ENCODE measurements at regions not wholly inside any gene's neighbourhood (a gene's known extent, or its start where the extent isn't known, plus 50 kb on each side); places are given as distances from the start of the nearest gene placed in this dataset.

DNA sequence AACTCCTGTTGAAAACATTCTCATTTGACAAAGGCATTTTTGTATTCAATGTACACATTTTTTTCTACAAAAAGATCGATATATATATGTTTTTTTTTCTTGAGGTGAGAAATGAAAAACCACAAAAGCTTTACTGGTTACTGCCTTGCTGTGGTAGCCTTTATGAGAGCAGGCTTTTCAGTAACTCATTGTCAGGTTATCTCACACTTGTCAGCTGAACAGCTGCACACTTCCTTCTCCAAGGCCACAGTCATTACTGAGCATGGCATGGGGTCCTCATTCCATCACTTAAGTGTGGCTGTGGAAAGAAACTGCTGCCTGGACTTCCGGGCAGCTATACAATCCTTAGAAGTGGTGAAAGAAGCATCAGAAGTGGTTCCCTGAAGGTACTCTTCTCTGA, 169.3 kb upstream of the ZP4 start:
- TF ChIP-seq POLR2A (IDR thresholded peaks at IDR 0.05), result no peak
- TF ChIP-seq, protein P1, sequence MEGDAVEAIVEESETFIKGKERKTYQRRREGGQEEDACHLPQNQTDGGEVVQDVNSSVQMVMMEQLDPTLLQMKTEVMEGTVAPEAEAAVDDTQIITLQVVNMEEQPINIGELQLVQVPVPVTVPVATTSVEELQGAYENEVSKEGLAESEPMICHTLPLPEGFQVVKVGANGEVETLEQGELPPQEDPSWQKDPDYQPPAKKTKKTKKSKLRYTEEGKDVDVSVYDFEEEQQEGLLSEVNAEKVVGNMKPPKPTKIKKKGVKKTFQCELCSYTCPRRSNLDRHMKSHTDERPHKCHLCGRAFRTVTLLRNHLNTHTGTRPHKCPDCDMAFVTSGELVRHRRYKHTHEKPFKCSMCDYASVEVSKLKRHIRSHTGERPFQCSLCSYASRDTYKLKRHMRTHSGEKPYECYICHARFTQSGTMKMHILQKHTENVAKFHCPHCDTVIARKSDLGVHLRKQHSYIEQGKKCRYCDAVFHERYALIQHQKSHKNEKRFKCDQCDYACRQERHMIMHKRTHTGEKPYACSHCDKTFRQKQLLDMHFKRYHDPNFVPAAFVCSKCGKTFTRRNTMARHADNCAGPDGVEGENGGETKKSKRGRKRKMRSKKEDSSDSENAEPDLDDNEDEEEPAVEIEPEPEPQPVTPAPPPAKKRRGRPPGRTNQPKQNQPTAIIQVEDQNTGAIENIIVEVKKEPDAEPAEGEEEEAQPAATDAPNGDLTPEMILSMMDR (IDR thresholded peaks at IDR 0.05), result no peak

All from adrenal gland (tissue), 5 donors.